ENCODE measurements at regions not wholly inside any gene's neighbourhood (a gene's known extent, or its start where the extent isn't known, plus 50 kb on each side); places are given as distances from the start of the nearest gene placed in this dataset.

DNA sequence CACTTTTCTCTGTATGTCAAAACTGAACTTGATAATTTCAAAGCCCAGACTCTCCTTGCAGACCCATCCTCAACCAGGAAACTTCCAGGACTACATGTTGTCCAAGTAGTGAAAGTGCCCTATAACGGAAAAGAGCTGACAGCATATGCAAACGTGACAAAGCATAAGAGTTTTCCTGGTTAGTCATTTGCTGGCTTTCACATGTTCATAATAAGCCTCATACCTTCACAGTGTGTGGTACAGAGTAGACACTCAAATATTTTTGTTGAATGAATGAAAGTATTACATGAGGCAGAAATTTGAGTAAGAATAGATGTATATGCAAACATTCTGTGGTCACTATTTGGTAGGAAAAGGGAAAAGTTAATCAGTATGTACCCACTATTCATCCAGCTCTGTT is 473.3 kb downstream of the MRPL39 start:
- no peak for DNase-seq (ENCODE audit: low read depth)

GRCh38 chr21:25127811-25128210 is 479.5 kb downstream of the MRPL39 start:
- DNase-seq (ENCODE audit: low read depth): no peak

- no peak for DNase-seq (ENCODE audit: low read depth)
Measured at GRCh38 chr21:25127007-25127406, 480.3 kb downstream of the MRPL39 start.

- no peak for DNase-seq (ENCODE audit: low read depth)
Measured at GRCh38 chr21:25126564-25126963, 480.7 kb downstream of the MRPL39 start.

- DNase-seq (ENCODE audit: low read depth): no peak
Measured at GRCh38 chr21:25118648-25119047, 488.6 kb downstream of the MRPL39 start.

- no peak for DNase-seq (ENCODE audit: low read depth)
Measured at GRCh38 chr21:25115021-25115420, 492.3 kb downstream of the MRPL39 start.

DNA sequence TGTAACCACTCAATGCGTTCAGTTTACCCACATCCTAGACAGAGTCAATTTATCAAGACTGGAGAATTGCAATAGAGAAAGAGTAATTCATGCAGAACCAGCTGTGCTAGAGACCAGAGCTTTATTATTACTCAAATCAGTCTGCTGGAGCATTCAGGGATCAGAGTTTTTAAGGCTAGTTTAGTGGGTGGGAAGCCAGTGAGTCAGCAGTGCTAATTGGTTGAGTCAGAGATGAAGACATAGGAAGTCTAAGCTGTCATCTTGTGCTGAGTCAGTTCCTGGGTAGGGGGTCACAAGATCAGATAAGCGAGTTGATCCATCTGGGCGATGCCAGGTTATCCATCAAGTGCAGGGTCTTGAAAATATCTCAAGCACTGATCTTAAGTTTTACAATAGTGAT is 499.6 kb downstream of the MRPL39 start:
- DNase-seq (ENCODE audit: low read depth): no peak

DNA sequence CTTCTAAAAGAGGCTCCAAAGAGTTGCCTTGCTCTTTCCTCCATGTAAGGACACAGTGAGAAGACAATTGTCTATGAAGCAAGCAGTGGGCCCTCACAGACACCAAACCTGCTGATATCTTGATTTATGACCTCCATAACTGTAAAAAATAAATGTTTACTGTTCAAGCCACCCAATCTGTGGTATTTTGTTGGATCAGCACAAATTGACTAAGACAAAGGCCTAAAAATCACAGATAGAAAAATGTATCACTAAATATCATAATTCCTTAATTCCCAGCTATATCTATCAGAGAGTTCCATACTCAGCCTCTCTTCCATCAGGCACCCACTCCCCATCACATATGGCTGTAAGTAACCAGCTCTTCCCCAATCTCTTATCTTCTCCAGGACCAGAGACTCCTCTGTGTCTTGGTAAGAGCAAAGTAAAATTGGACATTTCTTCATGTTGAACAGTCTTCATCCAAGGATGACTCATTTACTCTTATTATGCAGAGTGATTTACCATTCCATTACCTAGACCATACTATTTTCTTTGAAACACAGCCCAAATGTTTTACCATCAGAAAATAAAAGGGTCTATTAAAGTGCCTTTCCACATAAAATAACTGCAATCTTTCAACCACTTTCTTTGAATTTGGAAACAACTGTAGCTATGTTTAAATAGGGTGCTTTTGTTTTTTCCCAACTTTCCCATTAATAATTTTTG is 503.6 kb downstream of the MRPL39 start:
- no peak for DNase-seq (ENCODE audit: low read depth)

GRCh38 chr21:25097648-25098047 is 509.6 kb downstream of the MRPL39 start:
- DNase-seq (ENCODE audit: low read depth): no peak

DNA sequence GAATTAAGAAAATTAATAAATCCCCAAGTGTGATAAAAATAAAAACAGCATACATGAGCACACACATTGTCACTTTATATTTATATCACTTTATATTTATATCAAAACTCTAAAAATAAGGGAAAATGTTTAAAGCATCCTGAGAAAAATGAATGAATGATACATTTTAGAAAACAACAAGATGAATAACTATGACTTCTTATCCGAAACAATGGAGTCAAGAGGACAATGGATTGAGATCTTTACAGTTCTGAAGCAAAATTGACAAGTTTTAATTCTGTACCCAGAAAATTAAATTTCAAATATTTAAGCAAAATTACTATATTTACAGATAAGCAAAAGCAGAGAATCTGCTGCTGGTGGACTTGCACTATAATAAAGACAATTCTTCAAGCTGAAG is 512.6 kb downstream of the MRPL39 start:
- no peak for DNase-seq (ENCODE audit: low read depth)

- no peak for DNase-seq (ENCODE audit: low read depth)
Measured at GRCh38 chr21:25092441-25093011, 514.8 kb downstream of the MRPL39 start.

GRCh38 chr21:25081096-25081495 is 526.2 kb downstream of the MRPL39 start:
- DNase-seq (ENCODE audit: low read depth): no peak

GRCh38 chr21:25080661-25081060 is 526.6 kb downstream of the MRPL39 start:
- DNase-seq (ENCODE audit: low read depth): no peak

DNA sequence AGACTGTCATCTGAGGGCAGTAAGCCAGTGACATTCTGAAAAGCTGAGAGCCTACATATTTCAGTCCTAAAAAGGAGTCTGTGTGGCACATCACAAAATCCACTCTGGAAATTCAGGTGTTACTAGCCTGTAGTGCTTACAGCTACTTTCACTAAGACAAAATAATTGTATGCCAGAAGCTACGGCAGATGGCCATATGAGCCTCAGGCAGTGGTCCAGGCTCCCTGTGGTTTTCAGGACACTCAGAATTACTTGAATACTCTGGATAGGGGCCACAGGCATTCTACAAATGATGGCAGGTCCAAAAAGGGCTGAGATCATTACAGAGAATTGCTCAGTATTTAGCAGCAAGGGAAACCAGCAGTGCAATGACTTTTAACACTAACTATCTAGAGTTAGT is 527.1 kb downstream of the MRPL39 start:
- DNase-seq (ENCODE audit: low read depth): no peak

GRCh38 chr21:25079053-25079452 is 528.2 kb downstream of the MRPL39 start:
- no peak for DNase-seq (ENCODE audit: low read depth)

DNA sequence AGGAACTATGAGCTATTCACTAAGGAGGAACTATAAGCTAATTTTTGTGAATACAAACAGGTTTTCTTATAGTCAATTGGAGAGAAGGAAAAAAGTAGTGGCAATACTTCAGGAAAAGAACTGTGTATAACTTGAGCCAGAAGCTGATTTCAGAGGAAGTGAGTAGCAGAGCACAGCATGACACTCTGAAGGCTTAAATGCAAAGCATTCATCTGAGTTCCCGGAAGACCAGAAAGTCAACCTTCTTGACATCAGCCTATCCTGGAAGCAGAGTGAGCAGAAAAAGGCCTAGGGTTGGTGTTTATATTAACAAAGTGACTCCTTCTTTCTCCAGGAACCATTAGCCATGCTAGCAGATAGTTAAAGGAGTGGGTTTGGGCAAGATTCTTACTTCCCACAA is 545.2 kb downstream of the MRPL39 start:
- DNase-seq (ENCODE audit: low read depth): no peak

GRCh38 chr21:25054689-25055088 is 552.6 kb downstream of the MRPL39 start:
- DNase-seq (ENCODE audit: low read depth): no peak

GRCh38 chr21:25039461-25040380 is 567.6 kb downstream of the MRPL39 start:
- no peak for DNase-seq (ENCODE audit: low read depth)

DNA sequence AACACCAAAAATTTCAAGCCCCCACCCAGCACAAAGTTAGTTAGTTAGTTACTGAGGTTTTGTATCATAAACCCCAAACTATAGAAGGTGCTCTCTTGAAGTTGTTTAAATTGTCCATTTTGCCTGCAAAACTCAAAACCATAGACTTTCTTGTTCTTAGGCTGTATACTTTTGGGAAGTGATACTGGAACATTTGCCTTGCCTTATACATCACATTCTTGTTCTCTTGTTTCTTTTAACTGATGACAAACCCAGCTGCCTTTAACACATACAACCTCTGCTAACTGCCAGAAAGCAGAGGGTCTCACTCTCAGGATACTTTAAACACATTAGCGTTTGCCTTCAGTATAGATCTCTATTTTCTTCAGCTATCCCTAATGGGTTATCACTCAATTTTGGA is 570.5 kb downstream of the MRPL39 start:
- DNase-seq (ENCODE audit: low read depth): no peak

DNA sequence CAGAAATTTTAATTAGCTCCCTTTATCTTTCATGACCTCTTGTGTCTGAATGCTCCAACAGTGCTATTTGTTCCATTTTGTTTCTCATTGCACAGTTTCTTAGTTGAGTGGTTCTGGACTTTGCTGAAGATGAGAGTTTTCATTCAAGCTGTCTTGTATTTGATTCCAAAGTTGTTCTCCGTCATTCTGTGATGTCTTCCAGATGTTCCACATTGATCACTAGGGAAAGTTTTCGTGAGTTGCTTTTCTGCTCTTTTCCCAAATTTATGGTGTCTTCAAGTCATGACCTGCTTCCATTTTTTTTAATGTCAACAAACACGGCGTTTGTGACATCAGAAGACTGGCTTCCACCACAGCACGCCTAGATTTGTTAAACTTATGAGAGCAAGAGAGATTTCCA is 575.5 kb downstream of the MRPL39 start:
- DNase-seq (ENCODE audit: low read depth): no peak

- DNase-seq (ENCODE audit: low read depth): no peak
Measured at GRCh38 chr21:25029580-25029979, 577.7 kb downstream of the MRPL39 start.

GRCh38 chr21:25025596-25025995 is 581.7 kb downstream of the MRPL39 start:
- DNase-seq (ENCODE audit: low read depth): no peak

GRCh38 chr21:25024639-25025038 is 582.6 kb downstream of the MRPL39 start:
- no peak for DNase-seq (ENCODE audit: low read depth)
